ENCODE measurements at regions not wholly inside any gene's neighbourhood (a gene's known extent, or its start where the extent isn't known, plus 50 kb on each side); places are given as distances from the start of the nearest gene placed in this dataset.

GRCh38 chr17:27946513-27946912 is 53.3 kb upstream of the LYRM9 start:
- no peak for TF ChIP-seq SMC3 (conservative IDR thresholded peaks at IDR 0.05; ENCODE audit: poor library complexity)
- TF ChIP-seq, protein P1, sequence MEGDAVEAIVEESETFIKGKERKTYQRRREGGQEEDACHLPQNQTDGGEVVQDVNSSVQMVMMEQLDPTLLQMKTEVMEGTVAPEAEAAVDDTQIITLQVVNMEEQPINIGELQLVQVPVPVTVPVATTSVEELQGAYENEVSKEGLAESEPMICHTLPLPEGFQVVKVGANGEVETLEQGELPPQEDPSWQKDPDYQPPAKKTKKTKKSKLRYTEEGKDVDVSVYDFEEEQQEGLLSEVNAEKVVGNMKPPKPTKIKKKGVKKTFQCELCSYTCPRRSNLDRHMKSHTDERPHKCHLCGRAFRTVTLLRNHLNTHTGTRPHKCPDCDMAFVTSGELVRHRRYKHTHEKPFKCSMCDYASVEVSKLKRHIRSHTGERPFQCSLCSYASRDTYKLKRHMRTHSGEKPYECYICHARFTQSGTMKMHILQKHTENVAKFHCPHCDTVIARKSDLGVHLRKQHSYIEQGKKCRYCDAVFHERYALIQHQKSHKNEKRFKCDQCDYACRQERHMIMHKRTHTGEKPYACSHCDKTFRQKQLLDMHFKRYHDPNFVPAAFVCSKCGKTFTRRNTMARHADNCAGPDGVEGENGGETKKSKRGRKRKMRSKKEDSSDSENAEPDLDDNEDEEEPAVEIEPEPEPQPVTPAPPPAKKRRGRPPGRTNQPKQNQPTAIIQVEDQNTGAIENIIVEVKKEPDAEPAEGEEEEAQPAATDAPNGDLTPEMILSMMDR (IDR thresholded peaks at IDR 0.05; ENCODE audit: poor library complexity, severe bottlenecking): no peak
- TF ChIP-seq POLR2AphosphoS5 (IDR thresholded peaks at IDR 0.05): no peak
- no peak for TF ChIP-seq RAD21 (conservative IDR thresholded peaks at IDR 0.05)
- no peak for TF ChIP-seq EP300 (conservative IDR thresholded peaks at IDR 0.05; ENCODE audit: poor library complexity, severe bottlenecking)
- TF ChIP-seq EZH2 (IDR thresholded peaks at IDR 0.05; ENCODE audit: borderline replicate concordance, insufficient read depth, low read length, poor library complexity, severe bottlenecking): no peak
- TF ChIP-seq, protein P2, sequence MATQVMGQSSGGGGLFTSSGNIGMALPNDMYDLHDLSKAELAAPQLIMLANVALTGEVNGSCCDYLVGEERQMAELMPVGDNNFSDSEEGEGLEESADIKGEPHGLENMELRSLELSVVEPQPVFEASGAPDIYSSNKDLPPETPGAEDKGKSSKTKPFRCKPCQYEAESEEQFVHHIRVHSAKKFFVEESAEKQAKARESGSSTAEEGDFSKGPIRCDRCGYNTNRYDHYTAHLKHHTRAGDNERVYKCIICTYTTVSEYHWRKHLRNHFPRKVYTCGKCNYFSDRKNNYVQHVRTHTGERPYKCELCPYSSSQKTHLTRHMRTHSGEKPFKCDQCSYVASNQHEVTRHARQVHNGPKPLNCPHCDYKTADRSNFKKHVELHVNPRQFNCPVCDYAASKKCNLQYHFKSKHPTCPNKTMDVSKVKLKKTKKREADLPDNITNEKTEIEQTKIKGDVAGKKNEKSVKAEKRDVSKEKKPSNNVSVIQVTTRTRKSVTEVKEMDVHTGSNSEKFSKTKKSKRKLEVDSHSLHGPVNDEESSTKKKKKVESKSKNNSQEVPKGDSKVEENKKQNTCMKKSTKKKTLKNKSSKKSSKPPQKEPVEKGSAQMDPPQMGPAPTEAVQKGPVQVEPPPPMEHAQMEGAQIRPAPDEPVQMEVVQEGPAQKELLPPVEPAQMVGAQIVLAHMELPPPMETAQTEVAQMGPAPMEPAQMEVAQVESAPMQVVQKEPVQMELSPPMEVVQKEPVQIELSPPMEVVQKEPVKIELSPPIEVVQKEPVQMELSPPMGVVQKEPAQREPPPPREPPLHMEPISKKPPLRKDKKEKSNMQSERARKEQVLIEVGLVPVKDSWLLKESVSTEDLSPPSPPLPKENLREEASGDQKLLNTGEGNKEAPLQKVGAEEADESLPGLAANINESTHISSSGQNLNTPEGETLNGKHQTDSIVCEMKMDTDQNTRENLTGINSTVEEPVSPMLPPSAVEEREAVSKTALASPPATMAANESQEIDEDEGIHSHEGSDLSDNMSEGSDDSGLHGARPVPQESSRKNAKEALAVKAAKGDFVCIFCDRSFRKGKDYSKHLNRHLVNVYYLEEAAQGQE (IDR thresholded peaks at IDR 0.05; ENCODE audit: borderline replicate concordance): no peak
- TF ChIP-seq TAF1 (IDR thresholded peaks at IDR 0.05; ENCODE audit: low read depth): no peak
- no peak for TF ChIP-seq MXI1 (conservative IDR thresholded peaks at IDR 0.05; ENCODE audit: poor library complexity, severe bottlenecking)

Data from neural cell (in vitro differentiated cells).